Esophagus mucosa (tissue), 1 donor: ENCODE measurements at regions not wholly inside any gene's neighbourhood (a gene's known extent, or its start where the extent isn't known, plus 50 kb on each side); places are given as distances from the start of the nearest gene placed in this dataset.

Experiments used
- ATAC-seq: fragments of 200-7000 bp; cut with Tn5 transposase; one replicate; pipeline ENCODE4 v1.9.1; 2020
- donor health status: DM: yes; HTN: yes; CAD: no.

- ATAC-seq = no peak
These were observed 496.9 kb downstream of the SOX6 start for GRCh38 chr11:15859411-15859810.

- ATAC-seq = no peak
These were observed 495.1 kb downstream of the SOX6 start for GRCh38 chr11:15861256-15861655.

GRCh38 chr11:15863411-15863810, 492.9 kb downstream of the SOX6 start:
- no peak for ATAC-seq

- no peak for ATAC-seq
These were observed 492.1 kb downstream of the SOX6 start for GRCh38 chr11:15864026-15864805.

- peak; percentile 99 for ATAC-seq
These were observed 490.9 kb downstream of the SOX6 start for GRCh38 chr11:15865212-15865987.

- ATAC-seq = no peak
These were observed 488.5 kb downstream of the SOX6 start for GRCh38 chr11:15867871-15868270.

- ATAC-seq = no peak
These were observed 485.4 kb downstream of the SOX6 start for GRCh38 chr11:15870911-15871310.

- ATAC-seq = no peak
These were observed 484.3 kb downstream of the SOX6 start for GRCh38 chr11:15871904-15872626.

GRCh38 chr11:15873501-15873900, 482.8 kb downstream of the SOX6 start:
- no peak for ATAC-seq

- ATAC-seq = no peak
These were observed 481.6 kb downstream of the SOX6 start for GRCh38 chr11:15874704-15875103.

GRCh38 chr11:15875393-15875792, 481.0 kb downstream of the SOX6 start:
- no peak for ATAC-seq

- ATAC-seq = no peak
These were observed 480.4 kb downstream of the SOX6 start for GRCh38 chr11:15875943-15876342.

GRCh38 chr11:15878756-15879155, 477.6 kb downstream of the SOX6 start:
- ATAC-seq = no peak

- ATAC-seq = no peak
These were observed 476.1 kb downstream of the SOX6 start for GRCh38 chr11:15880291-15880690.

- no peak for ATAC-seq
These were observed 473.4 kb downstream of the SOX6 start for GRCh38 chr11:15882876-15883454.

- no peak for ATAC-seq
These were observed 472.9 kb downstream of the SOX6 start for GRCh38 chr11:15883455-15883920.

GRCh38 chr11:15884141-15884540, 472.2 kb downstream of the SOX6 start:
- ATAC-seq = no peak

- no peak for ATAC-seq
These were observed 471.4 kb downstream of the SOX6 start for GRCh38 chr11:15884777-15885540.

GRCh38 chr11:15885854-15886253, 470.5 kb downstream of the SOX6 start:
- no peak for ATAC-seq

GRCh38 chr11:15886299-15886698, 470.0 kb downstream of the SOX6 start:
- no peak for ATAC-seq

- ATAC-seq = no peak
These were observed 469.5 kb downstream of the SOX6 start for GRCh38 chr11:15886866-15887265.
